H1 (cell line): ENCODE measurements at regions not wholly inside any gene's neighbourhood (a gene's known extent, or its start where the extent isn't known, plus 50 kb on each side); places are given as distances from the start of the nearest gene placed in this dataset.

ENCODE experiments used
- CTCF ChIA-PET: fragments of 300-600 bp; sonication (Branson Sonifier 250); formaldehyde crosslinking; loops from one replicate; lab custom pipeline; 2021; ENCODE audit not compliant: partially characterized antibody; lab: Charles Lee
- POLR2A ChIA-PET: fragments of 300-600 bp; sonication (Branson Sonifier 250); formaldehyde crosslinking; loops from one replicate; lab custom pipeline; 2021; ENCODE audit warnings: inconsistent platforms; ENCODE audit not compliant: partially characterized antibody; lab: Charles Lee
- DNase-seq, 2 experiments: peaks; one replicate each; pipeline versions ENCODE4 v3.0.0 to v3.0.0-alpha.2; 2010 to 2022; ENCODE audit warnings: low spot score in 2 of 2, low read depth in 1 of 2, mixed read lengths in 1 of 2
- FAIRE-seq: peaks from 2 replicates; lab custom pipeline; 2011; peaks lifted over from hg19 to GRCh38; lab: Jason Lieb, UNC
- H2AFZ ChIP-seq: 2 replicates; pipeline ENCODE4 v1.8.1; 2012; ENCODE audit warnings: low read length, inconsistent platforms
- H2AK5ac ChIP-seq: 2 replicates; pipeline ENCODE4 v1.6.1; 2013; ENCODE audit warnings: low read depth, low read length
- H2BK120ac ChIP-seq: replicated peaks from 2 replicates; pipeline ENCODE3; 2013; ENCODE audit warnings: low read depth, low read length, inconsistent platforms
- H2BK12ac ChIP-seq: 2 replicates; pipeline ENCODE4 v1.6.1; 2013; ENCODE audit warnings: low read depth, low read length
- H2BK15ac ChIP-seq: 2 replicates; pipeline ENCODE4 v1.6.1; 2013; ENCODE audit warnings: low read length
- H2BK20ac ChIP-seq: 2 replicates; pipeline ENCODE4 v1.6.1; 2013; ENCODE audit warnings: low read length
- H2BK5ac ChIP-seq: 2 replicates; pipeline ENCODE4 v1.6.1; 2013; ENCODE audit warnings: low read depth, low read length
- H3K14ac ChIP-seq: 2 replicates; pipeline ENCODE4 v1.6.1; 2013; ENCODE audit warnings: inconsistent platforms; ENCODE audit not compliant: insufficient read length
- H3K18ac ChIP-seq: 2 replicates; pipeline ENCODE4 v1.6.1; 2013; ENCODE audit warnings: low read length; ENCODE audit errors: extremely low read depth
- H3K23ac ChIP-seq: 2 replicates; pipeline ENCODE4 v1.6.1; 2013; ENCODE audit warnings: inconsistent platforms; ENCODE audit not compliant: insufficient read length
- H3K23me2 ChIP-seq: 2 replicates; pipeline ENCODE4 v1.6.1; 2013; ENCODE audit warnings: low read depth, low read length
- H3K27ac ChIP-seq: 2 replicates; pipeline ENCODE4 v1.6.1; 2011; ENCODE audit warnings: low read depth, low read length, inconsistent platforms
- H3K27me3 ChIP-seq, 4 experiments: replicated peaks in 1 of 4; 1 replicate in 1 of 4; 2 replicates in 3 of 4; pipeline versions ENCODE4 v1.6.1 to v1.8.1; 2011 to 2013; ENCODE audit warnings: low read length in 3 of 4, mild to moderate bottlenecking in 3 of 4, inconsistent platforms in 2 of 4, mixed read lengths in 2 of 4, moderate library complexity in 1 of 4; ENCODE audit not compliant: control insufficient read depth in 3 of 4, insufficient read depth in 3 of 4; ENCODE audit errors: extremely low read depth in 1 of 4
- H3K36me3 ChIP-seq, 4 experiments: 2 replicates each; pipeline versions ENCODE4 v1.6.1 to v1.8.1; 2011 to 2013; ENCODE audit warnings: mild to moderate bottlenecking in 4 of 4, low read length in 3 of 4, moderate library complexity in 2 of 4, control low read depth in 1 of 4, inconsistent platforms in 1 of 4; ENCODE audit not compliant: insufficient read depth in 4 of 4, control insufficient read depth in 2 of 4
- H3K4ac ChIP-seq: replicated peaks from 2 replicates; pipeline ENCODE3; 2013; ENCODE audit warnings: low read length, low read depth, mixed read lengths, inconsistent platforms; ENCODE audit not compliant: insufficient read length
- H3K4me1 ChIP-seq, 4 experiments: replicated peaks in 1 of 4; 1 replicate in 1 of 4; 2 replicates in 3 of 4; pipeline versions ENCODE4 v1.6.1 to v1.8.1; 2011 to 2013; ENCODE audit warnings: low read length in 3 of 4, inconsistent platforms in 2 of 4, mixed read lengths in 1 of 4; ENCODE audit not compliant: insufficient read depth in 4 of 4, control insufficient read depth in 3 of 4
- H3K4me2 ChIP-seq, 2 experiments: 2 replicates each; pipeline versions ENCODE4 v1.6.1 to v1.8.1; 2011 to 2013; ENCODE audit warnings: low read depth in 2 of 2, low read length in 2 of 2, control low read depth in 1 of 2, inconsistent platforms in 1 of 2, mild to moderate bottlenecking in 1 of 2; ENCODE audit not compliant: insufficient read depth in 1 of 2
- H3K4me3 ChIP-seq, 4 experiments: fragments of 200-600, 300-600 bp in 1 of 4; sonication (generic), shearing (Covaris generic), sonication (Bioruptor Twin) in 1 of 4; 2 replicates each; pipeline versions ENCODE4 v1.5.1 to v1.8.1; 2011 to 2016; ENCODE audit warnings: low read length in 4 of 4, low read depth in 3 of 4, control low read depth in 2 of 4, inconsistent platforms in 2 of 4, mild to moderate bottlenecking in 2 of 4, mixed read lengths in 1 of 4, moderate library complexity in 1 of 4; ENCODE audit not compliant: insufficient read depth in 2 of 4; ENCODE audit errors: extremely low read depth in 1 of 4
- H3K56ac ChIP-seq: replicated peaks from 2 replicates; pipeline ENCODE3; 2013; ENCODE audit warnings: low read depth, mild to moderate bottlenecking, mixed read lengths, low read length, inconsistent platforms; ENCODE audit not compliant: insufficient read length
- H3K79me1 ChIP-seq: 2 replicates; pipeline ENCODE4 v1.6.1; 2013; ENCODE audit warnings: low read depth, low read length, control low read depth
- H3K79me2 ChIP-seq, 2 experiments: 2 replicates each; pipeline versions ENCODE4 v1.6.1 to v1.8.1; 2012 to 2013; ENCODE audit warnings: low read length in 2 of 2, mild to moderate bottlenecking in 2 of 2, inconsistent platforms in 1 of 2; ENCODE audit not compliant: insufficient read depth in 2 of 2, control insufficient read depth in 1 of 2
- H3K9ac ChIP-seq, 4 experiments: replicated peaks in 1 of 4; 1 replicate in 1 of 4; 2 replicates in 3 of 4; pipeline versions ENCODE4 v1.6.1 to v1.8.1; 2011 to 2013; ENCODE audit warnings: low read depth in 3 of 4, low read length in 3 of 4, control low read depth in 2 of 4, mild to moderate bottlenecking in 2 of 4, moderate library complexity in 2 of 4, inconsistent platforms in 1 of 4; ENCODE audit errors: extremely low read depth in 1 of 4
- H3K9me3 ChIP-seq, 2 experiments: 2 replicates each; pipeline versions ENCODE4 v1.6.1 to v1.8.1; 2012 to 2013; ENCODE audit warnings: mild to moderate bottlenecking in 2 of 2, moderate library complexity in 2 of 2, control low read depth in 1 of 2, inconsistent platforms in 1 of 2, low read depth in 1 of 2, low read length in 1 of 2, mixed read lengths in 1 of 2; ENCODE audit not compliant: insufficient read depth in 2 of 2
- H4K20me1 ChIP-seq, 2 experiments: replicated peaks in 1 of 2; 2 replicates each; pipeline versions ENCODE3 to v1.8.1; 2011 to 2013; ENCODE audit warnings: inconsistent platforms in 2 of 2, low read length in 2 of 2, mild to moderate bottlenecking in 1 of 2; ENCODE audit not compliant: insufficient read depth in 2 of 2, control insufficient read depth in 1 of 2
- H4K5ac ChIP-seq: 2 replicates; pipeline ENCODE4 v1.6.1; 2013; ENCODE audit warnings: low read length, low read depth, mixed read lengths, inconsistent platforms; ENCODE audit not compliant: insufficient read length
- H4K8ac ChIP-seq: 2 replicates; pipeline ENCODE4 v1.8.0; 2013; ENCODE audit warnings: mild to moderate bottlenecking, moderate library complexity, low read length, inconsistent platforms; ENCODE audit not compliant: insufficient read depth; ENCODE audit errors: extremely low read depth
- H4K91ac ChIP-seq: replicated peaks from 2 replicates; pipeline ENCODE3; 2013; ENCODE audit warnings: low read length, mixed read lengths, inconsistent platforms; ENCODE audit not compliant: insufficient read length
- CBX8 ChIP-seq: fragments of 300-800, 300-1000 bp; sonication (generic); IDR thresholded peaks from 2 replicates; pipeline ENCODE4 v1.7.1; 2016; ENCODE audit warnings: low read depth, low read length, borderline replicate concordance
- CTBP2 ChIP-seq: IDR thresholded peaks from 2 replicates; pipeline ENCODE4 v1.7.0; 2011; ENCODE audit warnings: borderline replicate concordance, mild to moderate bottlenecking, moderate library complexity, mixed read lengths, low read length; ENCODE audit not compliant: insufficient read depth, insufficient read length
- JUN ChIP-seq: IDR thresholded peaks from 2 replicates; pipeline ENCODE4 v1.6.1; 2011; ENCODE audit warnings: low read depth, mild to moderate bottlenecking, improper control_type of control experiment, low read length
- POLR2A ChIP-seq, 2 experiments: IDR thresholded peaks; 1 replicate in 1 of 2; 2 replicates in 1 of 2; pipeline ENCODE4 v1.6.1; 2011; ENCODE audit warnings: low read depth in 2 of 2, low read length in 2 of 2, mild to moderate bottlenecking in 2 of 2; ENCODE audit errors: control extremely low read depth in 1 of 2
- RBBP5 ChIP-seq: IDR thresholded peaks from 2 replicates; pipeline ENCODE4 v1.7.1; 2012; ENCODE audit warnings: low read depth, mild to moderate bottlenecking, inconsistent platforms, low read length, moderate library complexity, borderline replicate concordance
- RNF2 ChIP-seq: fragments of 200-900, 300-1000 bp; sonication (generic); IDR thresholded peaks from 2 replicates; pipeline ENCODE4 v1.7.1; 2016; ENCODE audit warnings: borderline replicate concordance, low read depth, mild to moderate bottlenecking, antibody characterized with exemption, low read length; ENCODE audit not compliant: poor library complexity, severe bottlenecking; ENCODE audit errors: missing control alignments
- USF2 ChIP-seq: IDR thresholded peaks from 2 replicates; pipeline ENCODE4 v1.6.1; 2011; ENCODE audit warnings: low read length, improper control_type of control experiment
- WGBS, 2 experiments: shearing (Covaris generic) in 1 of 2; methylation state at CpG; one replicate each; pipeline versions ENCODE4 v1.1.6 to v1.1.7; 2013 to 2015; ENCODE audit warnings: low lambda C conversion rate in 2 of 2, mixed read lengths in 2 of 2, inconsistent platforms in 1 of 2, low coverage in 1 of 2, missing lambda C conversion rate in 1 of 2; ENCODE audit not compliant: insufficient replicate concordance in 2 of 2, insufficient coverage in 1 of 2, insufficient read length in 1 of 2; ENCODE audit errors: extremely low coverage in 1 of 2, missing lambda C conversion rate in 1 of 2; 5-methylcytosine and 5-hydroxymethylcytosine counted together

- no peaks in the 10 kb centered on the region for H3K79me2 ChIP-seq
- WGBS, 2 experiments, result 99% methylated on average over 35 of the region's 48 CpGs; no CpG with 5 or more reads in 1 of the 2 experiments
- peak overlapping the region; percentile 17 for H4K91ac ChIP-seq
- H2BK12ac ChIP-seq, result no peak overlapping the region
- CTCF ChIA-PET, result no interaction called here
- H3K14ac ChIP-seq, result no peak overlapping the region
- H3K4me1 ChIP-seq, result peaks cover 0 to 9% (median 4%) of the 10 kb centered on the region in 4 experiments; a peak in 5 of 7 replicates
- H2AK5ac ChIP-seq, result no peak overlapping the region
- no peak overlapping the region for H4K5ac ChIP-seq
- H3K4me3 ChIP-seq, result no peak overlapping the region
- H3K4me2 ChIP-seq, result no peak overlapping the region
- H2BK20ac ChIP-seq, result no peak overlapping the region
- no peaks in the 10 kb centered on the region for H3K27me3 ChIP-seq
- H3K79me1 ChIP-seq, result no peaks in the 10 kb centered on the region
- no peak overlapping the region for H2AFZ ChIP-seq
- H3K27ac ChIP-seq, result no peak overlapping the region
- no peak overlapping the region for H3K18ac ChIP-seq
- POLR2A ChIA-PET, result no interaction called here
- no peak overlapping the region for H2BK5ac ChIP-seq
- H3K56ac ChIP-seq, result no peak overlapping the region
- H4K20me1 ChIP-seq, result no peaks in the 10 kb centered on the region
- peaks cover under 1 to 6% of the 10 kb centered on the region in 2 experiments; a peak in 3 of 4 replicates for H3K9me3 ChIP-seq
- no peaks in the 10 kb centered on the region for H3K23me2 ChIP-seq
- no peak overlapping the region for H3K9ac ChIP-seq
- no peak overlapping the region for H3K4ac ChIP-seq
- no peak overlapping the region for H3K23ac ChIP-seq
- H4K8ac ChIP-seq, result no peak overlapping the region
- DNase-seq (no peak), FAIRE-seq (no peak)
- H2BK15ac ChIP-seq, result no peak overlapping the region
- H3K36me3 ChIP-seq, result no peaks in the 10 kb centered on the region
- TF ChIP-seq POLR2A (IDR thresholded peaks at IDR 0.05; ENCODE audit: control extremely low read depth in 1 of 2, low read depth in 2 of 2, low read length in 2 of 2) (no peak), CBX8 (no peak), RBBP5 (no peak), RNF2 (no peak), JUN (no peak), CTBP2 (no peak), USF2 (no peak)
- H2BK120ac ChIP-seq, result no peak overlapping the region
These were observed 145.9 kb upstream of the ZNF608 start for GRCh38 chr5:124892185-124892848.
